WTC11 (cell line): ENCODE measurements at regions not wholly inside any gene's neighbourhood (a gene's known extent, or its start where the extent isn't known, plus 50 kb on each side); places are given as distances from the start of the nearest gene placed in this dataset.

Experiments used
- CTCF ChIP-seq: fragments of 200-600 bp; IDR thresholded peaks from 2 replicates; pipeline ENCODE4 v1.8.0; 2022; ENCODE audit warnings: antibody characterized with exemption
- HMGXB4 ChIP-seq: sonication (generic); formaldehyde crosslinking; IDR thresholded peaks from 2 replicates; pipeline ENCODE4 v1.8.1; 2023; ENCODE audit warnings: mild to moderate bottlenecking, moderate library complexity, missing genetic modification reagents
- MAX ChIP-seq: sonication (generic); formaldehyde crosslinking; IDR thresholded peaks from 2 replicates; pipeline ENCODE4 v1.8.0; 2022; ENCODE audit warnings: mild to moderate bottlenecking, missing genetic modification reagents
- STAT6 ChIP-seq: sonication (generic); formaldehyde crosslinking; conservative IDR thresholded peaks from 2 replicates; pipeline ENCODE4 v1.8.1; 2023; ENCODE audit warnings: mild to moderate bottlenecking, low read depth, missing genetic modification reagents, moderate library complexity
- ZNF138 ChIP-seq: sonication (generic); formaldehyde crosslinking; conservative IDR thresholded peaks from 2 replicates; pipeline ENCODE4 v1.8.1; 2022; ENCODE audit warnings: mild to moderate bottlenecking, moderate library complexity, missing genetic modification reagents

GRCh38 chr6:169035385-169036240 lies 218.0 kb downstream of the THBS2 start:
- no peak for TF ChIP-seq MAX (CRISPR knock-in tag)
- TF ChIP-seq CTCF = no peak
- no peak for TF ChIP-seq HMGXB4 (CRISPR knock-in tag)
- TF ChIP-seq ZNF138 (CRISPR knock-in tag) = no peak
- TF ChIP-seq STAT6 = no peak
